Heart left ventricle (tissue), 16 donors: ENCODE measurements at regions not wholly inside any gene's neighbourhood (a gene's known extent, or its start where the extent isn't known, plus 50 kb on each side); places are given as distances from the start of the nearest gene placed in this dataset.

Experiments used
- ATAC-seq, 4 donors: fragments of 200-7000 bp; cut with Tn5 transposase; one replicate each; pipeline ENCODE4 v1.9.1; 2020 to 2022; ENCODE audit warnings: moderate library complexity in 4 of 4, mild to moderate bottlenecking in 3 of 4, moderate number of reproducible peaks in 1 of 4
- DNase-seq, 5 donors: peaks; one replicate each; pipeline ENCODE4 v3.0.0-alpha.2; 2020
- H3K27ac ChIP-seq, 12 donors: fragments of 200-600 bp; sonication (generic) in 4 of 12; one replicate each; pipeline versions ENCODE4 v1.5.0 to v1.8.0; 2016 to 2022; ENCODE audit warnings: mild to moderate bottlenecking in 2 of 12
- H3K27me3 ChIP-seq, 9 donors: fragments of 200-600 bp; sonication (generic) in 2 of 9; one replicate each; pipeline versions ENCODE4 v1.5.1 to v1.8.0; 2016 to 2022; ENCODE audit warnings: mild to moderate bottlenecking in 3 of 9
- H3K36me3 ChIP-seq, 9 donors: fragments of 200-600 bp; sonication (generic) in 2 of 9; one replicate each; pipeline versions ENCODE4 v1.5.0 to v1.8.0; 2018 to 2022; ENCODE audit warnings: mild to moderate bottlenecking in 2 of 9
- H3K4me1 ChIP-seq, 12 donors: fragments of 200-600 bp; sonication (generic) in 4 of 12; one replicate each; pipeline versions ENCODE4 v1.5.0 to v1.8.0; 2016 to 2022; ENCODE audit warnings: mild to moderate bottlenecking in 3 of 12
- H3K4me3 ChIP-seq, 12 donors: fragments of 200-600 bp; sonication (generic) in 4 of 12; one replicate each; pipeline versions ENCODE4 v1.5.0 to v1.8.0; 2017 to 2022; ENCODE audit warnings: mild to moderate bottlenecking in 9 of 12, moderate library complexity in 4 of 12
- H3K9me3 ChIP-seq, 12 donors: fragments of 200-600 bp; sonication (generic) in 4 of 12; one replicate each; pipeline versions ENCODE4 v1.5.0 to v1.8.0; 2016 to 2022; ENCODE audit warnings: mild to moderate bottlenecking in 1 of 12
- POLR2A ChIP-seq, 2 donors: fragments of 450-650 bp; IDR thresholded peaks; one replicate each; pipeline ENCODE4 v1.6.1; 2017; ENCODE audit warnings: antibody characterized with exemption in 2 of 2, mild to moderate bottlenecking in 2 of 2, moderate library complexity in 2 of 2
- WGBS, 4 donors: extraction: QIAGEN DNeasy Blood & Tissue Kit in 2 of 4; methylation state at CpG; one replicate each; pipeline versions ENCODE4 v1.1.5 to v1.1.7; 2013 to 2018; 5-methylcytosine and 5-hydroxymethylcytosine counted together
- intact Hi-C, 10 donors: fragments of 100-400 bp; cut with DNase I; formaldehyde crosslinking; loops; one replicate each; pipeline versions ENCODE4 v1.11.1 to v1.14.2; 2022
- TF ChIP-seq, protein P1 (sequence below), 12 donors: fragments of 200-600 bp; sonication (generic) in 4 of 12; IDR thresholded peaks; one replicate each; pipeline versions ENCODE4 v1.5.0 to v1.8.0; 2018 to 2022; ENCODE audit warnings: antibody characterized with exemption in 12 of 12, mild to moderate bottlenecking in 5 of 12
- donor health status: ischemic (EF 13 %, LVEDD 7.1; RV severe dilation, severe dysfunction).
- donor health status: healthy with polysubstance abuse.
- donor health status: DM: no; HTN: yes; CAD: no.
- donor health status: DM: no; HTN: no; CAD: no.
- donor health status: ischemic (EF 25% LVEDD 6.9; RV normal size, moderate dysfunction).
- donor health status: ischemic (EF 25% LVEDD 5.7; RV mildly dilated, moderate dysfunction).
- donor health status: healthy.
- donor health status: DM: yes; HTN: yes; CAD: no.
- donor health status: ischemic (EF 35%, LVEDD 5.7; RV mildly dilated, moderate dysfunction).
- donor health status: nonischemic (EF 11% LVEDD 7.7; RV severe dilation, severe dysfunction).
- donor health status: DM: yes; HTN: yes; CAD: no.
- donor health status: PGD.
- donor health status: ischemic (EF 29% LVEDD 5.4; RV normal size, mild dysfunction).
- donor health status: nonischemic (EF 23%, LVEDD 6.1; RV moderate dilation, normal function).

DNA sequence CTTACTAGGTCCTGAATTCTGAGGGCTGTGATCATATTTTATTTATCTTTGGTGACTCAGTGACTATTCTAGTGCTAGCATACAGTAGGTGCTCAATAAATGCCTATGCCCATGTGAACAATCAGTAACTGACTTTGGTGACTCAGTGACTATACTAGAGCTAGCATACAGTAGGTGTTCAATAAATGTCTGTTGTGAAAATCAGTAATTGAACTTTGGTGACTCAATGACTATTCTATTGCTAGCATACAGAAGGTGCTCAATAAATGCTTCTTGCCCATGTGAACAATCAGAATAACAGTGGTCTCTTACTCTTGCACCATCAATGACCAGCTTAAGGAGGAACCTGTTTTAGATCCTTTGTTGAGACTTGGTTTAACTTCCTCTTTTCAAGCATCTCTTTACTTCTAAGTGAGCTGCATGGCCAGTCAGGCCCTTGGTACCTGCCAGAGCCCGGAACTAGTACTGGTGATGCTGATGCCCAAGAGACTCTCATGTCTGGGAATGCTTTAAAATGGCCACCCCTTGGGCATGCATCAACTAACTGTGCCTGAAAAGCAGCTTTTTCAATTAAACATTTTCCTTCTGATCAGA, 214.9 kb upstream of the SPRED2 start:
- Histone ChIP-seq H3K27me3 (no peaks in the 10 kb centered on the region), H3K9me3 (no peaks in the 10 kb centered on the region), H3K27ac (no peak overlapping the region), H3K36me3 (no peaks in the 10 kb centered on the region), H3K4me3 (no peak overlapping the region), H3K4me1 (no peaks in the 10 kb centered on the region)
- TF ChIP-seq, protein P1, sequence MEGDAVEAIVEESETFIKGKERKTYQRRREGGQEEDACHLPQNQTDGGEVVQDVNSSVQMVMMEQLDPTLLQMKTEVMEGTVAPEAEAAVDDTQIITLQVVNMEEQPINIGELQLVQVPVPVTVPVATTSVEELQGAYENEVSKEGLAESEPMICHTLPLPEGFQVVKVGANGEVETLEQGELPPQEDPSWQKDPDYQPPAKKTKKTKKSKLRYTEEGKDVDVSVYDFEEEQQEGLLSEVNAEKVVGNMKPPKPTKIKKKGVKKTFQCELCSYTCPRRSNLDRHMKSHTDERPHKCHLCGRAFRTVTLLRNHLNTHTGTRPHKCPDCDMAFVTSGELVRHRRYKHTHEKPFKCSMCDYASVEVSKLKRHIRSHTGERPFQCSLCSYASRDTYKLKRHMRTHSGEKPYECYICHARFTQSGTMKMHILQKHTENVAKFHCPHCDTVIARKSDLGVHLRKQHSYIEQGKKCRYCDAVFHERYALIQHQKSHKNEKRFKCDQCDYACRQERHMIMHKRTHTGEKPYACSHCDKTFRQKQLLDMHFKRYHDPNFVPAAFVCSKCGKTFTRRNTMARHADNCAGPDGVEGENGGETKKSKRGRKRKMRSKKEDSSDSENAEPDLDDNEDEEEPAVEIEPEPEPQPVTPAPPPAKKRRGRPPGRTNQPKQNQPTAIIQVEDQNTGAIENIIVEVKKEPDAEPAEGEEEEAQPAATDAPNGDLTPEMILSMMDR (IDR thresholded peaks at IDR 0.05): no peak
- TF ChIP-seq POLR2A (IDR thresholded peaks at IDR 0.05): no peak
- intact Hi-C loops: loop anchor here in 2 of 10 donors (10.0 kb wide), 2 partner anchors 917 to 927 kb away; no protein-coding TSS in a partner anchor
- no peak for DNase-seq
- 89 to 96% (median 93%) methylated on average over 1 of the region's 1 CpG for WGBS, 4 donors
- no peak for ATAC-seq

DNA sequence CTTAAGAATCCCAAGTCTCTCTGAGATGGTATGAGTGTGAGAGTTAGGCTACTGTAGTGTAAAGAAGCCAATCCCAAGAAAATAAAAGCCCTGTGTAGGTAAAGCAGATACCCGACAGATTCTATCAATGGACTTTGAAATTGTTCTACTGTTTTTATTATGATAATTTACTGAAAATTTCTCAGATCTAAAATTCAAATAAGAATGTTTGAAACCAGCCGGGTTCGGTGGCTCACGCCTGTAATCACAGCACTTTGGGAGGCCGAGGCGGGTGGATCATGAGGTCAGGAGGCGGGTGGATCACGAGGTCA, 208.3 kb upstream of the SPRED2 start:
- Histone ChIP-seq H3K4me3 (no peak overlapping the region), H3K9me3 (no peaks in the 10 kb centered on the region), H3K27me3 (peaks cover 0 to 13% (median 0%) of the 10 kb centered on the region in 9 donors), H3K4me1 (no peaks in the 10 kb centered on the region), H3K36me3 (no peaks in the 10 kb centered on the region), H3K27ac (no peak overlapping the region)
- TF ChIP-seq POLR2A (IDR thresholded peaks at IDR 0.05): no peak
- TF ChIP-seq, protein P1 (IDR thresholded peaks at IDR 0.05): no peak
- 78 to 88% (median 82%) methylated on average over 8 of the region's 8 CpGs for whole genome bisulfite sequencing, 4 donors
- intact Hi-C loops: loop anchor here in 4 of 10 donors (5.0 to 10.0 kb wide), 4 partner anchors 162 to 934 kb away; no protein-coding TSS in a partner anchor
- DNase-seq: no peak
- ATAC-seq: no peak

DNA sequence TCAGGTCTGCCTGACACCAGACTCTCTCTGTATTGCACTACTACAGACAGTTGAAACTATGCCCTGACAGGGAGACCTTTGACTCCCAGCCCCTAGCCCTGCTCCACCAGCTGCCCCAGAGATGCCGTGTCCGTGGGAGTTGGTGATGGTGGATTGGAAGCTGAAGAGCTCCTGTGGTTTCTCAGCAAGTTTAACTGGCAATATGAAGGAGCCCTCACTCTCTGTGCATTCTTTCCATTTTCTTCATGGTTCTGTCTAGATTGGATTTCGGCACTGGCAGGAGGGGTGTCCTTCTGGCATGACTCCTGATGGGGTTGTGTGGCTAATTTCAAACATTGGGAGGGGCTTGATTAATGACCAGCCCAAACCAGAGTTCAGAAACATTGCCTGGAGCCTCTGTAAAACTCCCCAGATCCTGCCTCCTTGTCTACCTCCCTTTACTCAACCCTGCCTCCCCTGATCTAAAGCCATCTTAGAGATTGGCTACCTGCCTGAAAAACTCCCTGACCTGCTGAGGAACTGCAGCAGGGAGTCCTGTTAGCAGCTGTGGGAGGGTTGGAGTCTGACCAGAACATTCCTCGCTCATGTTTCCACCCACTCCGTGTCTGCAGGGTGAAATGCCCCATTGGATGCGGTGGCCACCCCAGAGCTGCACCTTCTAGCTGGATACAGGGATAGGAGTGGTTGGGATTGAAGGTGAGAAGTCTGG, 206.9 kb upstream of the SPRED2 start:
- Histone ChIP-seq H3K4me1 (no peaks in the 10 kb centered on the region), H3K36me3 (no peaks in the 10 kb centered on the region), H3K9me3 (no peaks in the 10 kb centered on the region), H3K4me3 (no peak overlapping the region), H3K27ac (no peak overlapping the region), H3K27me3 (peaks cover 0 to 13% (median 0%) of the 10 kb centered on the region in 9 donors)
- 46 to 57% (median 54%) methylated on average over 6 of the region's 6 CpGs for WGBS, 4 donors
- TF ChIP-seq, protein P1 (IDR thresholded peaks at IDR 0.05): no peak
- no peak for TF ChIP-seq POLR2A (IDR thresholded peaks at IDR 0.05)
- intact Hi-C loops: no loop called here
- DNase-seq (no peak), ATAC-seq (no peak)

DNA sequence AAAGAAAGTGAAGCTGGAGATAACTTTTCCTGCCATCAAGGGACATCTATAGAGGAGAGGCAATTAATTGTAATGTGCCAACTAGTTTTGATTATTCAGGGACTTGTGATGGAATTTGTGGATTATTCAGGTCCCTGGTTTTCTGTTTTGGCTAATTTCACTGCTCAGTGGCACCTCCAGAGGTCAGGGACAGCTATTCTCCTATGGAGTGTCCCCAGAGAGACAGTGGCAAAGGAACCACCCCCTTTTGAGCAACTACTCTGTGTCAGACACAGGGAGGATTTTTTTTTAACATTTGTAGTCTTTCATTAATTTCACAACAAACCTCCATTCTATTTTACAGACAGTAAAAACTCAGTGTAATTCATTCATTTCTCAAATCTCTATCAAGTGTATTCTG, 206.0 kb upstream of the SPRED2 start:
- Histone ChIP-seq H3K27me3 (peaks cover 0 to 13% (median 0%) of the 10 kb centered on the region in 9 donors), H3K36me3 (no peaks in the 10 kb centered on the region), H3K9me3 (no peaks in the 10 kb centered on the region), H3K4me1 (no peaks in the 10 kb centered on the region), H3K4me3 (no peak overlapping the region), H3K27ac (no peak overlapping the region)
- intact Hi-C loops: no loop called here
- TF ChIP-seq, protein P1 (IDR thresholded peaks at IDR 0.05): peak in 2 of 12 donors; percentile 6 to 10
- TF ChIP-seq POLR2A (IDR thresholded peaks at IDR 0.05): no peak
- DNase-seq: no peak
- ATAC-seq: no peak
